ENCODE measurements at regions not wholly inside any gene's neighbourhood (a gene's known extent, or its start where the extent isn't known, plus 50 kb on each side); places are given as distances from the start of the nearest gene placed in this dataset.

GRCh38 chr5:90054612-90055011 lies 354.9 kb downstream of the CETN3 start:
- TF ChIP-seq CTCF (IDR thresholded peaks at IDR 0.05), result no peak
- no peak for TF ChIP-seq POLR2A (IDR thresholded peaks at IDR 0.05)
